ENCODE measurements at regions not wholly inside any gene's neighbourhood (a gene's known extent, or its start where the extent isn't known, plus 50 kb on each side); places are given as distances from the start of the nearest gene placed in this dataset.
A peak's percentile ranks its signal among the peaks of the same experiment; 100 is the strongest.

DNA sequence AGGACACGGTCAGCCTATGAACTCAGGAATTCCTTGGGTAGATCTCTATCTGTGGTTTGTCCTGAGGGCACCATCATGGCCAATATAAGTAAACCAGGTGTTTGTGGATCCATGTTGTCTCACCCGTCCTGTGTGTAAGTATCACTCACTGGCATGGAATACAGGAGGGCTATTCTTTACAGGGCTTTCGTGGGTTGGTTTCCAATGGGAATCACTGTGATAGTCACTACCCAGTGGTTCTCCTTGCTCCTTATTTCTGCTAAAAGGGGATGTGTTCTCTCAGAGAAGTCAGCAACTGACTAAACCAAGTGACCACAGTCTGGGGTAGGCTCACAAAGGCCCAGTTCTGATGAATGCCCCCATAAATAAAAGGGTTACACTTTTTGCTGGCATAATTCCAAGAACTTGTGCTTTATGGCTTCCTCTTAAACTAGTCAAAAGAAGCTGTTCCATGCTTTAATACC is 236.7 kb upstream of the JADE1 start:
- H3K9me3 ChIP-seq (ENCODE audit: control insufficient read depth, insufficient read depth, low read length), result no peaks in the 10 kb centered on the region
- no CpG with 5 or more reads among the region's 3 CpGs for WGBS (ENCODE audit: insufficient coverage, insufficient read length)
- H3K27me3 ChIP-seq (ENCODE audit: control insufficient read depth, insufficient read depth, low read length), result no peaks in the 10 kb centered on the region
- H3K27ac ChIP-seq (ENCODE audit: low read length), result no peak overlapping the region
- H3K4me3 ChIP-seq (ENCODE audit: low read length), result no peak overlapping the region
- no peaks in the 10 kb centered on the region for H3K4me1 ChIP-seq (ENCODE audit: control insufficient read depth, insufficient read depth, low read length)
- no peaks in the 10 kb centered on the region for H3K36me3 ChIP-seq (ENCODE audit: control insufficient read depth, insufficient read depth, low read length)
- no peak for DNase-seq (ENCODE audit: low read depth, low spot score)

DNA sequence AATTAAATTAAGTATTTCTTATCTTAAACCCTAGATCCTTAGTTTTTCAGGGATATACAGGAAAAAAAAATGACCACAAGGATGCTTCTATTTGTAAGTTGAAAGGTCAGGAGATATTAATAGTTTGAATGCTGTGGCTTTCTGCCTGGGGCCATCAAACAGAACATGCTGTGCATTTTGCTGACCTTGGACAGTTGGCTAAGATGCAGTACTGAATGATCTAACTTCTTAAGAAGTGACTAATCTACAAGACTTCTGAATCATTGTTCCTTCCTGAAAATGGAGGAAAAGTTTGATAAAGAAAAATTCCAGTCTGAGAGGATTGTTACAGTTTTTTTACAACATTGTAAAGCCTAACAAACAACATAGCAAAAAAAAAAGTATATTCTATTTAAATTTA is 237.8 kb upstream of the JADE1 start:
- H3K4me1 ChIP-seq (ENCODE audit: control insufficient read depth, insufficient read depth, low read length), result no peaks in the 10 kb centered on the region
- no peak for DNase-seq (ENCODE audit: low read depth, low spot score)
- no peak overlapping the region for H3K4me3 ChIP-seq (ENCODE audit: low read length)

DNA sequence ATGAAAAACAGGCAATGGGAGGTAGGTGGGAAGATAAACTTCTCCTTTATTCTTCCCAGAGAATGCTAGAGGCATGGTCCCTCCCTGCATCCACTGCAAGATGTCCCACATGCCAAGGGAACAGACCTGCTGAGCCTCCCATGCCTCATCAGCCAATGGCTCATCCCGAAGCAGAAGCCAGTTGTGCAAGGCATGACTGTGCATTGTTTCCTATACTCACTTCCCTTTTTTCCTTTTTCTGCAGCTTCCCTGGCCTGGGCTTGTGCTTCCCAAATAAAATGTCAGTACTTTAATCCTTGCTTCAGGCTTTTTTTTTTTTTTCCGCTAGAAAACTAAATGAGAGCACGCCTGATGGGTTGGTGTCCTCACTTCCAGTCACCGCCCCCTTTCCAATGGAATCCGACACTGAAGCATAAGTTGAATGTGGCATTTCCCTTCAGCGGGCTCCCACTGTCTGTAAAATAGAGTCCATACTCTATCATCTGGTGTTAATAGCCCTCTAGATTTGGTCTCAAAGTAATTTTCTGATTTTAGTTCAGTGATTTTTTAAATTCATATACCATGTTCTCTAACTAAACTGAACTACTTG is 239.0 kb upstream of the JADE1 start:
- Histone ChIP-seq H3K27me3 (ENCODE audit: control insufficient read depth, insufficient read depth, low read length) (no peaks in the 10 kb centered on the region), H3K36me3 (ENCODE audit: control insufficient read depth, insufficient read depth, low read length) (no peaks in the 10 kb centered on the region), H3K27ac (ENCODE audit: low read length) (no peak overlapping the region), H3K4me3 (ENCODE audit: low read length) (no peak overlapping the region), H3K4me1 (ENCODE audit: control insufficient read depth, insufficient read depth, low read length) (no peaks in the 10 kb centered on the region), H3K9me3 (ENCODE audit: control insufficient read depth, insufficient read depth, low read length) (no peaks in the 10 kb centered on the region)
- no CpG with 5 or more reads among the region's 6 CpGs for WGBS (ENCODE audit: insufficient coverage, insufficient read length)
- no peak for DNase-seq (ENCODE audit: low read depth, low spot score)

More for the DNA sequence above, 237.8 kb upstream of the JADE1 start:
- no peak overlapping the region for H3K27ac ChIP-seq (ENCODE audit: low read length)
- no peaks in the 10 kb centered on the region for H3K27me3 ChIP-seq (ENCODE audit: control insufficient read depth, insufficient read depth, low read length)
- no peaks in the 10 kb centered on the region for H3K9me3 ChIP-seq (ENCODE audit: control insufficient read depth, insufficient read depth, low read length)
- no peaks in the 10 kb centered on the region for H3K36me3 ChIP-seq (ENCODE audit: control insufficient read depth, insufficient read depth, low read length)

DNA sequence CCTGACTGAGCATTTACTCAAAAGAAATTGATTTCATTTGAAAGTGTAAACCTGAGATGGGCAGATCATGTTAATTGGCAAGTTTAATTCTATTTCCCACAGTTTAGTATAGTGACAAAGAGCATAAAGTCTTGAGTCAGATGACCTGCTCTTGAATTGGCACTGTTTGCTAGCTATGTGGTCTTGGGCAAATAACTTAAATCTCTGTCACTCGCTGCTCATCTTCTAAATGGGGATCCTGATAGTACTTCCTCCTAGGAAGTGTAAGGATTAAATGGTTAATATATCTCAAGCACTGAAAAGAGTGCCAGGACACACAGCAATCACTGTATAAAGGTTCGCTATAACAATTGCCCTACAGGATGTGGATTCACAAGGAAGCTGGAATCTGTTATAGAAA is 242.8 kb upstream of the JADE1 start:
- H3K9me3 ChIP-seq (ENCODE audit: control insufficient read depth, insufficient read depth, low read length), result no peaks in the 10 kb centered on the region
- no peaks in the 10 kb centered on the region for H3K27me3 ChIP-seq (ENCODE audit: control insufficient read depth, insufficient read depth, low read length)
- no peaks in the 10 kb centered on the region for H3K36me3 ChIP-seq (ENCODE audit: control insufficient read depth, insufficient read depth, low read length)
- no CpG with 5 or more reads among the region's 2 CpGs for WGBS (ENCODE audit: insufficient coverage, insufficient read length)
- H3K4me3 ChIP-seq (ENCODE audit: low read length), result no peak overlapping the region
- no peak for DNase-seq (ENCODE audit: low read depth, low spot score)
- H3K4me1 ChIP-seq (ENCODE audit: control insufficient read depth, insufficient read depth, low read length), result no peaks in the 10 kb centered on the region
- H3K27ac ChIP-seq (ENCODE audit: low read length), result no peak overlapping the region

DNA sequence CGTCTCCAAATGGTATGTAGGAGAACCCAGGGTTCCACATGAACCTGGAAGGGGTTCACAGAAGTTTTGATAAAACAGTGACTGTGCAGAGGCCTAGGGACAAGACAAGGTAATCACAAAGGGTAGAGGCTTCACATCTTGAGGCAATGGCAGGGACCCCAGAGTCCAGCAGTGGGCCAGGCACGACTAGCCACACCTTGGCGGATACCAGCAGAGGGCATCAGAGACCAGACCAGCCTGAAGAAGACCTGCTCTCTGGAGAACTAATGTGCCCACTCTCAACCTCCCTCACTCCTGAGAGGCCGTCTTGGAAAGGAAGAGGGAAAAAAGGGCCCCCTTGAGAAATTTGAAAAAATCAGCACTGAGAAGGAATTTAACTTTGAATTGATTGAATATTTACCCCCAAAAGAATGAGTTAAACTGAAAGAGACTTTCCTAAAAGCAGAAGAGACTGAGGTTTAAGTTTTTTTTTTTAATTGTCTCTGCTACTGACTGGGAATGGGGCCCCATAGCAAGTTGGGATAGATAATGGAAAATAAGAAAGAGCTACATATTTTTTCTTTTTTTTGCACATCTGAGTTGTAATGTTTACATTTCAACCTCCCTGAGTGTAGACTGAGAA is 243.8 kb upstream of the JADE1 start:
- peak; percentile 77 for DNase-seq (ENCODE audit: low read depth, low spot score)
- Histone ChIP-seq H3K27ac (ENCODE audit: low read length) (no peak overlapping the region), H3K9me3 (ENCODE audit: control insufficient read depth, insufficient read depth, low read length) (no peaks in the 10 kb centered on the region), H3K4me3 (ENCODE audit: low read length) (no peak overlapping the region), H3K4me1 (ENCODE audit: control insufficient read depth, insufficient read depth, low read length) (no peaks in the 10 kb centered on the region), H3K27me3 (ENCODE audit: control insufficient read depth, insufficient read depth, low read length) (no peaks in the 10 kb centered on the region), H3K36me3 (ENCODE audit: control insufficient read depth, insufficient read depth, low read length) (no peaks in the 10 kb centered on the region)
- no CpG with 5 or more reads among the region's 4 CpGs for WGBS (ENCODE audit: insufficient coverage, insufficient read length)

DNA sequence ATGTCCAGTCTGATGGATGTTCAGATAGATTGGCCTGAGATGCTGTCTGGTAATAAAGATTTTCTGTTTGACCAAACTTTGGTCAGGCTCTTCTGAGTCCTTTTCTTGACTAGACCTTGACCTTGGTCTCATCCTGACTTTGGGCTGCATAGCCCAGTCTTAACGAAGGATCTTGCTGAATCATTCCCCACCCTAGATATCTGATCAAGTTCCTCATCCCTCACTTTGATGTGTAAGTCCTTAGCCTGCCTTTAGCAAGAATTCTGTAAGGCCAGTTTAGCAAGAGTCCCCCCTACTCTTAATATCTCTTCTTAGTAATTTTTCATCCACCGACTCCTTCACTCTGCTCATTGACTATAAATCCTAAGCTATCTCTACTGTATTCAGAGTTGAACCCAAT is 244.4 kb upstream of the JADE1 start:
- DNase-seq (ENCODE audit: low read depth, low spot score), result no peak
- H3K4me1 ChIP-seq (ENCODE audit: control insufficient read depth, insufficient read depth, low read length), result no peaks in the 10 kb centered on the region
- no CpG with 5 or more reads among the region's 2 CpGs for whole genome bisulfite sequencing (ENCODE audit: insufficient coverage, insufficient read length)

DNA sequence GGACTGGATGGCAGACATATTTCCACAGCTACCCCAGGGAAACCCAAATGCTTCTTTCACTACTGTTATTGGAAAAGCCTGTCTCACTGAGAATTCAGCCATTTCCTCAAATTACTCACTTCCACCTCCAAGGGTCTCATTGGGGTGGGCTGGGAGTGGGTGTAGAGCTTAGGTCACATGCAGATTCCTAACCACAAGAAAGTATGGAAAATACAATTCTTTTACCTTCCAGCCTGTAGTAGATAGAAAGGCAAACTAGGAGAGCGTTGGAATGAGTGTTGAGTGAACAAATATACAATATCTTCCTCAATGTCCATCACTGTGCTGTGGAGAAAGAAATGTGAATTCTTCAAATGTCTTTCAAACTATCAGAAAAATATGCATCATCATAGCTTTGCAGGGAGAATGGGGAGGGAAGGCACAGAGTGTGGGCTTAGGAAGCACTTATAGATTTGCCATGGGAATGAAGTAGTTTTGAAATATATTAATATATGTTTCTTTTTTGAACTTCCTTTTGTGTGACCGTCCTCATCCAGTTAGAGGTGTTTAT is 245.3 kb upstream of the JADE1 start:
- no peak overlapping the region for H3K4me3 ChIP-seq (ENCODE audit: low read length)
- H3K27ac ChIP-seq (ENCODE audit: low read length), result no peak overlapping the region

More for the DNA sequence above, 244.4 kb upstream of the JADE1 start:
- Histone ChIP-seq H3K4me3 (ENCODE audit: low read length) (no peak overlapping the region), H3K9me3 (ENCODE audit: control insufficient read depth, insufficient read depth, low read length) (no peaks in the 10 kb centered on the region), H3K27me3 (ENCODE audit: control insufficient read depth, insufficient read depth, low read length) (no peaks in the 10 kb centered on the region), H3K27ac (ENCODE audit: low read length) (no peak overlapping the region), H3K36me3 (ENCODE audit: control insufficient read depth, insufficient read depth, low read length) (no peaks in the 10 kb centered on the region)

DNA sequence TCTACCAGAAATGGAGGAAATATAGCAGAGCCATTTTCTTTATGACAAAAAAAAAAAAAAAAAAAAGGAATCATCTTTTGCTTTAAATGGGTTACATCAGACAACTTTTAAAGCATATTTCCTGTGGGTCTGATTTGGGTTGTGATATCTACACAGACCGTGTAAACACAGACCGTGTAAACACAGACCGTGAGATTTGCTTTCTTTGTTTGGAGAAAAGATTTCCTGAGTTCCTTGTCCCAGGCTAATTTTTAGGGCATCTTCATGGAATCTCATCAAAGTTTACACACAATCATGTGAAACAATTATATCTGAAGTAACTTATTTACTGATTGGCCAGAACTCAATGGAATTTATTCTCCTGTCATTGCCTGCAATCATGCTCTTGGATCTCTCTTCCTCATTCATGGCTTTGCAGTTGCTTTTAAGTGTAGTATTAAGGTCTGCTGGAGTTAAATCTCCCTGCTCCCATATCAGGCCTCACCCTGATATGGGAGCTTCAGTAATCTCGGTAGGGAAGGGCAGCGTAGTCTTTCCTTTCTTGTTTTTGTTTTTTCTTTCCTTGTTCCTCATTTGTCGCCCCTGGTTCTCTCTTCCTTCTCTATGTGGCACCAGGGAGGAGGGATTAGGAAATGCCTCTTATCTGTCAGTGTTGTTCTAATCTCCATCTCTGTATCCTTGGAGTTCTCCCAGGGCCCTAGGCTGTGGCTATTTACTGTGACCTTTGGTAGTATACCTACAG is 248.6 kb upstream of the JADE1 start:
- H3K36me3 ChIP-seq (ENCODE audit: control insufficient read depth, insufficient read depth, low read length), result no peaks in the 10 kb centered on the region
- no peaks in the 10 kb centered on the region for H3K27me3 ChIP-seq (ENCODE audit: control insufficient read depth, insufficient read depth, low read length)
- DNase-seq (ENCODE audit: low read depth, low spot score), result no peak
- no CpG with 5 or more reads among the region's 6 CpGs for WGBS (ENCODE audit: insufficient coverage, insufficient read length)
- no peak overlapping the region for H3K4me3 ChIP-seq (ENCODE audit: low read length)
- no peaks in the 10 kb centered on the region for H3K4me1 ChIP-seq (ENCODE audit: control insufficient read depth, insufficient read depth, low read length)
- H3K9me3 ChIP-seq (ENCODE audit: control insufficient read depth, insufficient read depth, low read length), result no peaks in the 10 kb centered on the region
- H3K27ac ChIP-seq (ENCODE audit: low read length), result no peak overlapping the region

More for the DNA sequence above, 245.3 kb upstream of the JADE1 start:
- no peaks in the 10 kb centered on the region for H3K9me3 ChIP-seq (ENCODE audit: control insufficient read depth, insufficient read depth, low read length)
- no peaks in the 10 kb centered on the region for H3K27me3 ChIP-seq (ENCODE audit: control insufficient read depth, insufficient read depth, low read length)
- no peaks in the 10 kb centered on the region for H3K4me1 ChIP-seq (ENCODE audit: control insufficient read depth, insufficient read depth, low read length)
- WGBS (ENCODE audit: insufficient coverage, insufficient read length), result no CpG with 5 or more reads among the region's 2 CpGs
- no peak for DNase-seq (ENCODE audit: low read depth, low spot score)
- H3K36me3 ChIP-seq (ENCODE audit: control insufficient read depth, insufficient read depth, low read length), result no peaks in the 10 kb centered on the region

DNA sequence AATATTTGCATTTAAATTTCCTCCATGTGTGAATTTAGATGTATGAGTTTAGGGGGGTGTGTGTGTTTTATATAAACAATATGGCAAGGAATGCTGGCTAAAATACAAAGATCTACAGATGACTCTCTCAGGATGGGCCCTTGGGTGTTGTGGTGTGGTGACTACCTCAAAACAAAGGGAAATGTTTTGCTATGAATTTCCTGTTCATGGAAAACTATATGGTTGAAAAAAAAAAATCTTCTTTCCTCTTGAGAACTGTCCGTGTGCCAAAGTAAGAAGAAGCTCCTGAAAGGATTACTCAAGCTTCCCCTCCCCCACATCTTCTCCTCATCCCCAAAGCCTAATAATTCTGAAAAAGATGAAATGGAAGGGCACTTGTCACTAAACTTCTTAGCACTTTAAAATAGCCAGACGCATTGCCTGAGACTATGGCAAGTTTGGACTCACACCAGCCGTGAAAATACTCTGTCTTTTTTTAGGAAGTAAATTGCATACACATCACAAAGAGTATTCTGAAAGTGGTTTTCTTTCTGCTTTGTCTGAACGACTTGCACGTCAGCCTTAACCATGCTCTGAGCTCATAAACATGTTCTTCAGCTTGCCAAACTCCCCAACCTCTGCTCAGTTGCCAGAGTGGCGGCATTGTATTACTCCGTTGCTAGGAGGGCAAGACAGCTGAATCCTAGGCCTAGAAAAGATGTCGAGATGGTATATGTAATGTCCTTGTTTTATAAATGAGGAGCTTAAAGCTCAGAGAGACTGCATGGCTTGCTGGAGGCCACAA is 250.4 kb upstream of the JADE1 start:
- DNase-seq (ENCODE audit: low read depth, low spot score), result no peak
- Histone ChIP-seq H3K27me3 (ENCODE audit: control insufficient read depth, insufficient read depth, low read length) (no peaks in the 10 kb centered on the region), H3K4me3 (ENCODE audit: low read length) (no peak overlapping the region), H3K4me1 (ENCODE audit: control insufficient read depth, insufficient read depth, low read length) (no peaks in the 10 kb centered on the region), H3K27ac (ENCODE audit: low read length) (no peak overlapping the region), H3K9me3 (ENCODE audit: control insufficient read depth, insufficient read depth, low read length) (no peaks in the 10 kb centered on the region), H3K36me3 (ENCODE audit: control insufficient read depth, insufficient read depth, low read length) (no peaks in the 10 kb centered on the region)
- WGBS (ENCODE audit: insufficient coverage, insufficient read length), result no CpG with 5 or more reads among the region's 8 CpGs

DNA sequence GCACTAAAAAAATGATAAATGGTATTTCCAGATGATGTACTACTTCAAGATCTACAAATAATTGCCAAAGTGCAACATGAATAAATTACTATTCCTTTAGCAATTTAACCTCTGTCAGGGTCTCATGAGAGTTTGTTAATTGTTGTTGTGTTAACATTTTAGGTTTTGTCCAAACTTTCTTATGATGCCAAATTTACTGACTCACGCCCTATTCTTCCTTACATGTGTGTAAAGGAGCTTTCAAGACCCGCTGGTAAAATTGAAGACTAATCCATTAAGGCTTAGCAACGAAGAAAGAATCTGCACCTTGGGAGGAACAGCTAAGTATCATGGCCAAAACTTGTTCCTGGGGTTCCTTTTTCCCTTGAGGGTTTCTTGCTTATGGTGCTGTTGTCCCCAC is 252.7 kb upstream of the JADE1 start:
- H3K4me1 ChIP-seq (ENCODE audit: control insufficient read depth, insufficient read depth, low read length), result no peaks in the 10 kb centered on the region
- H3K36me3 ChIP-seq (ENCODE audit: control insufficient read depth, insufficient read depth, low read length), result no peaks in the 10 kb centered on the region
- WGBS (ENCODE audit: insufficient coverage, insufficient read length), result no CpG with 5 or more reads among the region's 3 CpGs
- H3K27me3 ChIP-seq (ENCODE audit: control insufficient read depth, insufficient read depth, low read length), result no peaks in the 10 kb centered on the region
- no peak overlapping the region for H3K4me3 ChIP-seq (ENCODE audit: low read length)
- H3K9me3 ChIP-seq (ENCODE audit: control insufficient read depth, insufficient read depth, low read length), result no peaks in the 10 kb centered on the region
- no peak overlapping the region for H3K27ac ChIP-seq (ENCODE audit: low read length)
- DNase-seq (ENCODE audit: low read depth, low spot score), result no peak

Measured in iPS DF 6.9 (cell line).